Left lobe of liver (tissue), 2 donors: ENCODE measurements at regions not wholly inside any gene's neighbourhood (a gene's known extent, or its start where the extent isn't known, plus 50 kb on each side); places are given as distances from the start of the nearest gene placed in this dataset.
"Not testable (repeated sequence)": the region's sequence is repeated elsewhere in the genome, so short reads cannot be mapped to it uniquely, and the experiment has no call there.

Experiments used
- ATAC-seq: fragments of 200-7000 bp; cut with Tn5 transposase; one replicate; pipeline ENCODE4 v1.9.1; 2020; ENCODE audit warnings: mild to moderate bottlenecking, moderate library complexity
- DNase-seq: peaks from one replicate; pipeline ENCODE4 v3.0.0-alpha.2; 2020; ENCODE audit warnings: low spot score
- donor health status: DM: no; HTN: no; CAD: no; lungs with moderate emphysema.
- donor health status: DM: no; HTN: yes; CAD: no.

- ATAC-seq (no peak), DNase-seq (no peak)
These were observed 221.6 kb upstream of the ATP10A start for GRCh38 chr15:26084771-26085170.

GRCh38 chr15:26083896-26084295, 220.8 kb upstream of the ATP10A start:
- ATAC-seq (no peak), DNase-seq (no peak)

GRCh38 chr15:26083457-26083856, 220.3 kb upstream of the ATP10A start:
- no peak for DNase-seq
- ATAC-seq, result no peak

- ATAC-seq, result peak; percentile 98
- peak; percentile 97 for DNase-seq
These were observed 219.3 kb upstream of the ATP10A start for GRCh38 chr15:26082221-26083109.

GRCh38 chr15:26081758-26082220, 218.7 kb upstream of the ATP10A start:
- ATAC-seq (peak; percentile 1), DNase-seq (no peak)

- no peak for DNase-seq
- no peak for ATAC-seq
These were observed 212.6 kb upstream of the ATP10A start for GRCh38 chr15:26075770-26076169.

- ATAC-seq, result no peak
- DNase-seq, result no peak
These were observed 210.6 kb upstream of the ATP10A start for GRCh38 chr15:26073430-26074333.

GRCh38 chr15:26070095-26070532, 207.0 kb upstream of the ATP10A start:
- ATAC-seq, result no peak

GRCh38 chr15:26069231-26069641, 206.1 kb upstream of the ATP10A start:
- no peak for ATAC-seq

More at GRCh38 chr15:26070095-26070532, 207.0 kb upstream of the ATP10A start:
- no peak for DNase-seq

GRCh38 chr15:26066896-26067295, 203.8 kb upstream of the ATP10A start:
- DNase-seq, result no peak
- no peak for ATAC-seq

More at GRCh38 chr15:26069231-26069641, 206.1 kb upstream of the ATP10A start:
- DNase-seq, result no peak

- ATAC-seq, result no peak
These were observed 202.6 kb upstream of the ATP10A start for GRCh38 chr15:26065723-26066122.

GRCh38 chr15:26061248-26061647, 198.1 kb upstream of the ATP10A start:
- no peak for DNase-seq
- no peak for ATAC-seq

More at GRCh38 chr15:26065723-26066122, 202.6 kb upstream of the ATP10A start:
- no peak for DNase-seq

- DNase-seq, ATAC-seq: not testable (repeated sequence)
These were observed 193.6 kb upstream of the ATP10A start for GRCh38 chr15:26056766-26057165.

- ATAC-seq, result no peak
- no peak for DNase-seq
These were observed 188.9 kb upstream of the ATP10A start for GRCh38 chr15:26051761-26052675.

GRCh38 chr15:26050984-26051383, 187.9 kb upstream of the ATP10A start:
- ATAC-seq, result no peak
- DNase-seq, result no peak

GRCh38 chr15:26049900-26050657, 187.0 kb upstream of the ATP10A start:
- ATAC-seq, result no peak
- DNase-seq, result no peak

GRCh38 chr15:26048669-26049068, 185.5 kb upstream of the ATP10A start:
- DNase-seq (no peak), ATAC-seq (no peak)

- ATAC-seq (no peak), DNase-seq (no peak)
These were observed 182.4 kb upstream of the ATP10A start for GRCh38 chr15:26045516-26045915.

- no peak for DNase-seq
These were observed 179.9 kb upstream of the ATP10A start for GRCh38 chr15:26043018-26043417.

GRCh38 chr15:26038693-26039092, 175.6 kb upstream of the ATP10A start:
- DNase-seq (no peak), ATAC-seq (no peak)

More at GRCh38 chr15:26043018-26043417, 179.9 kb upstream of the ATP10A start:
- no peak for ATAC-seq
